DND-41 (cell line): ENCODE measurements at regions not wholly inside any gene's neighbourhood (a gene's known extent, or its start where the extent isn't known, plus 50 kb on each side); places are given as distances from the start of the nearest gene placed in this dataset.
"Not testable (repeated sequence)": the region's sequence is repeated elsewhere in the genome, so short reads cannot be mapped to it uniquely, and the experiment has no call there.

Experiments
- CTCF ChIP-seq: IDR thresholded peaks from 2 replicates; pipeline ENCODE4 v1.5.1; 2012; ENCODE audit warnings: borderline replicate concordance, low read length, moderate library complexity, mild to moderate bottlenecking; ENCODE audit not compliant: poor library complexity, severe bottlenecking; ENCODE audit errors: extremely low read depth
- EZH2 ChIP-seq: IDR thresholded peaks from 3 replicates; pipeline ENCODE4 v1.6.1; 2012; ENCODE audit warnings: borderline replicate concordance, low read depth, mild to moderate bottlenecking, moderate library complexity, low read length, inconsistent platforms; ENCODE audit not compliant: severe bottlenecking

GRCh38 chr12:87330071-87330555, 699.1 kb downstream of the C12orf50 start:
- TF ChIP-seq EZH2, CTCF: not testable (repeated sequence)
